ENCODE measurements at regions not wholly inside any gene's neighbourhood (a gene's known extent, or its start where the extent isn't known, plus 50 kb on each side); places are given as distances from the start of the nearest gene placed in this dataset.

GRCh38 chr11:134685793-134686380 lies 273.8 kb upstream of the B3GAT1 start:
- Histone ChIP-seq H3K36me3 (no peaks in the 10 kb centered on the region), H3K27ac (no peak overlapping the region), H3K9me3 (no peaks in the 10 kb centered on the region), H3K4me3 (no peak overlapping the region), H3K27me3 (no peaks in the 10 kb centered on the region), H3K4me1 (no peaks in the 10 kb centered on the region)
- intact Hi-C loops (cut with DNase I) = no loop called here
- DNase-seq (ENCODE audit: extremely low spot score in 2 of 2) = no peak
- TF ChIP-seq POLR2A (IDR thresholded peaks at IDR 0.05) = no peak

GRCh38 chr11:134684576-134684975 lies 272.5 kb upstream of the B3GAT1 start:
- H3K4me3 ChIP-seq = no peak overlapping the region
- no peak overlapping the region for H3K27ac ChIP-seq
- DNase-seq (ENCODE audit: extremely low spot score in 2 of 2) = peak in 1 of 2 donors; percentile 70
- intact Hi-C loops (cut with DNase I) = no loop called here
- H3K27me3 ChIP-seq = no peaks in the 10 kb centered on the region
- no peak for TF ChIP-seq POLR2A (IDR thresholded peaks at IDR 0.05)
- TF ChIP-seq POLR2AphosphoS5 (IDR thresholded peaks at IDR 0.05; ENCODE audit: insufficient read depth in 1 of 2, low read depth in 1 of 2) = no peak
- TF ChIP-seq, protein P1, sequence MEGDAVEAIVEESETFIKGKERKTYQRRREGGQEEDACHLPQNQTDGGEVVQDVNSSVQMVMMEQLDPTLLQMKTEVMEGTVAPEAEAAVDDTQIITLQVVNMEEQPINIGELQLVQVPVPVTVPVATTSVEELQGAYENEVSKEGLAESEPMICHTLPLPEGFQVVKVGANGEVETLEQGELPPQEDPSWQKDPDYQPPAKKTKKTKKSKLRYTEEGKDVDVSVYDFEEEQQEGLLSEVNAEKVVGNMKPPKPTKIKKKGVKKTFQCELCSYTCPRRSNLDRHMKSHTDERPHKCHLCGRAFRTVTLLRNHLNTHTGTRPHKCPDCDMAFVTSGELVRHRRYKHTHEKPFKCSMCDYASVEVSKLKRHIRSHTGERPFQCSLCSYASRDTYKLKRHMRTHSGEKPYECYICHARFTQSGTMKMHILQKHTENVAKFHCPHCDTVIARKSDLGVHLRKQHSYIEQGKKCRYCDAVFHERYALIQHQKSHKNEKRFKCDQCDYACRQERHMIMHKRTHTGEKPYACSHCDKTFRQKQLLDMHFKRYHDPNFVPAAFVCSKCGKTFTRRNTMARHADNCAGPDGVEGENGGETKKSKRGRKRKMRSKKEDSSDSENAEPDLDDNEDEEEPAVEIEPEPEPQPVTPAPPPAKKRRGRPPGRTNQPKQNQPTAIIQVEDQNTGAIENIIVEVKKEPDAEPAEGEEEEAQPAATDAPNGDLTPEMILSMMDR (IDR thresholded peaks at IDR 0.05) = no peak
- H3K4me1 ChIP-seq = no peaks in the 10 kb centered on the region
- no peaks in the 10 kb centered on the region for H3K9me3 ChIP-seq
- no peaks in the 10 kb centered on the region for H3K36me3 ChIP-seq

DNA sequence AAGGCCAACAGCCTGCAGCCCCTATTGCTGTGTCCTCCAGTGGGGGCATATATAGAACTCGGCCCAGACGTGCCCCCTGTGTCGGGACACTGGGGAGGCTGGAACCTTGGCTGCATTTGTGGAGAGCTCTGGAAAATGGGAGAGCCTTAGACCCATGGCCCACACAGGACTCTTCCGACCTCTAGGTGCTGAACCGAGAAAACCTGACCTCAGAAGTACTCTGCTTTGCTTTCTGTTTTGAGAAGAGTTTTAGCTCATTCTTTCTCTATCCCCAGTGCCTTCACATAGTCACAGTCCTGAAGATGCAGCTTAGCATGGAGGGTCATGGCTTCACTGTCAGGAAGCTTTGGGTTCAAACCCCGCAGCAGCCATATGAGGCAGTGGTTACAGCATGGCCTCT lies 271.8 kb upstream of the B3GAT1 start:
- H3K36me3 ChIP-seq = no peaks in the 10 kb centered on the region
- no peak for DNase-seq (ENCODE audit: extremely low spot score in 2 of 2)
- H3K9me3 ChIP-seq = no peaks in the 10 kb centered on the region
- no peak overlapping the region for H3K4me3 ChIP-seq
- H3K4me1 ChIP-seq = no peaks in the 10 kb centered on the region
- TF ChIP-seq, protein P1 (IDR thresholded peaks at IDR 0.05) = no peak
- TF ChIP-seq POLR2AphosphoS5 (IDR thresholded peaks at IDR 0.05; ENCODE audit: insufficient read depth in 1 of 2, low read depth in 1 of 2) = no peak
- no peak for TF ChIP-seq POLR2A (IDR thresholded peaks at IDR 0.05)
- no peak overlapping the region for H3K27ac ChIP-seq
- intact Hi-C loops (cut with DNase I) = no loop called here
- H3K27me3 ChIP-seq = no peaks in the 10 kb centered on the region

GRCh38 chr11:134682577-134682976 lies 270.5 kb upstream of the B3GAT1 start:
- DNase-seq (ENCODE audit: extremely low spot score in 2 of 2) = peak in 1 of 2 donors; percentile 67
- no peaks in the 10 kb centered on the region for H3K36me3 ChIP-seq
- no peaks in the 10 kb centered on the region for H3K27me3 ChIP-seq
- intact Hi-C loops (cut with DNase I) = no loop called here
- H3K27ac ChIP-seq = no peak overlapping the region
- H3K4me1 ChIP-seq = no peaks in the 10 kb centered on the region
- no peak overlapping the region for H3K4me3 ChIP-seq
- TF ChIP-seq, protein P1 (IDR thresholded peaks at IDR 0.05) = no peak
- TF ChIP-seq POLR2AphosphoS5 (IDR thresholded peaks at IDR 0.05; ENCODE audit: insufficient read depth in 1 of 2, low read depth in 1 of 2) (no peak), POLR2A (IDR thresholded peaks at IDR 0.05) (no peak)
- no peaks in the 10 kb centered on the region for H3K9me3 ChIP-seq

GRCh38 chr11:134679592-134679991 lies 267.6 kb upstream of the B3GAT1 start:
- H3K9me3 ChIP-seq = no peaks in the 10 kb centered on the region
- H3K36me3 ChIP-seq = no peaks in the 10 kb centered on the region
- no peak for TF ChIP-seq POLR2AphosphoS5 (IDR thresholded peaks at IDR 0.05; ENCODE audit: insufficient read depth in 1 of 2, low read depth in 1 of 2)
- TF ChIP-seq, protein P1 (IDR thresholded peaks at IDR 0.05) = no peak
- no peak for TF ChIP-seq POLR2A (IDR thresholded peaks at IDR 0.05)
- no peak overlapping the region for H3K4me3 ChIP-seq
- no peak overlapping the region for H3K27ac ChIP-seq
- H3K4me1 ChIP-seq = no peaks in the 10 kb centered on the region
- H3K27me3 ChIP-seq = no peaks in the 10 kb centered on the region
- intact Hi-C loops (cut with DNase I) = no loop called here
- DNase-seq (ENCODE audit: extremely low spot score in 2 of 2) = no peak
